ENCODE measurements at regions not wholly inside any gene's neighbourhood (a gene's known extent, or its start where the extent isn't known, plus 50 kb on each side); places are given as distances from the start of the nearest gene placed in this dataset.

- Histone ChIP-seq H3K9ac (ENCODE audit: control insufficient read depth, extremely low read depth, insufficient read depth, low read length) (no peak overlapping the region), H3K36me3 (ENCODE audit: control insufficient read depth in 2 of 2, extremely low read depth in 1 of 2, insufficient read depth in 2 of 2, low read length in 2 of 2) (no peaks in the 10 kb centered on the region), H4K20me1 (ENCODE audit: control insufficient read depth, extremely low read depth, insufficient read depth, low read length) (no peaks in the 10 kb centered on the region), H2AFZ (ENCODE audit: control insufficient read depth, low read length) (no peak overlapping the region), H3K27me3 (ENCODE audit: control insufficient read depth, extremely low read depth, insufficient read depth, low read length) (no peaks in the 10 kb centered on the region), H3K9me1 (ENCODE audit: control insufficient read depth, extremely low read depth, insufficient read depth, low read length) (no peaks in the 10 kb centered on the region), H3K9me3 (ENCODE audit: control insufficient read depth, low read depth, low read length) (no peaks in the 10 kb centered on the region), H3K27ac (ENCODE audit: control insufficient read depth, insufficient read depth, low read length) (no peak overlapping the region), H3K4me3 (ENCODE audit: control insufficient read depth in 2 of 3, extremely low read depth in 1 of 3, insufficient read depth in 2 of 3, low read depth in 1 of 3, low read length in 3 of 3) (no peak overlapping the region), H3K79me2 (ENCODE audit: control insufficient read depth, insufficient read depth, low read length) (no peaks in the 10 kb centered on the region), H3K4me1 (ENCODE audit: control insufficient read depth, extremely low read depth, insufficient read depth, low read length) (peaks cover 6% of the 10 kb centered on the region), H3K4me2 (ENCODE audit: control insufficient read depth, extremely low read depth, insufficient read depth, low read depth, low read length) (peak overlapping the region; percentile 12)
- dilution Hi-C loops (cut with MboI; ENCODE audit: extremely low pct_ligation_motif_present, low sequenced_read_pairs): no loop called here
- no peak for DNase-seq (ENCODE audit: low read depth, low spot score)
- peak; percentile 52 for FAIRE-seq
- TF ChIP-seq EZH2 (IDR thresholded peaks at IDR 0.05; ENCODE audit: low read length) (no peak), CTCF (optimal IDR thresholded peaks at IDR 0.05 in 1 of 3, IDR thresholded peaks at IDR 0.05 in 1 of 3, conservative IDR thresholded peaks at IDR 0.05 in 1 of 3; ENCODE audit: extremely low read depth in 1 of 3, insufficient read depth in 2 of 3, low read length in 3 of 3) (no peak)
Measured at GRCh38 chr2:217305882-217306281, 446.0 kb upstream of the TNP1 start.

DNA sequence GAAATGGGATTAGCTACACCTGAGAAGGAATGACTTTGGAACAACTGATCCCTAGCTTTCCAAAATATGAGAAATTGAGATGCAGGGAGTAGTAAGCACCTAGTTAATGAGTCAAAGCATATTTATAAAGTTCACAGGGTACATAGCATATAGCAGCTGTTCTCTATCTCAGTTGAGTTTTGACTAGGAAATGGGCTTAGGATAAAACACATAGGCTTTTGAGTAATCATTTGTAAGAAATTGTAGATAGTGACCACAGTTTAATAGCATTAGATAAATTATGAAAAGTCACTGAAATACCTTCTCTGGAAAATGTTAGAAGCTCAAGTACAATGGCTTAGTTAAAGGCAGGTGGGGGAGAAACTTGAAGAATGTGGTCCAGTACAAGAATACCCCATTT is 444.7 kb upstream of the TNP1 start:
- Histone ChIP-seq H3K9me1 (ENCODE audit: control insufficient read depth, extremely low read depth, insufficient read depth, low read length) (no peaks in the 10 kb centered on the region), H3K9me3 (ENCODE audit: control insufficient read depth, low read depth, low read length) (no peaks in the 10 kb centered on the region), H3K36me3 (ENCODE audit: control insufficient read depth in 2 of 2, extremely low read depth in 1 of 2, insufficient read depth in 2 of 2, low read length in 2 of 2) (no peaks in the 10 kb centered on the region), H3K4me3 (ENCODE audit: control insufficient read depth in 2 of 3, extremely low read depth in 1 of 3, insufficient read depth in 2 of 3, low read depth in 1 of 3, low read length in 3 of 3) (no peak overlapping the region), H3K27me3 (ENCODE audit: control insufficient read depth, extremely low read depth, insufficient read depth, low read length) (no peaks in the 10 kb centered on the region), H3K4me2 (ENCODE audit: control insufficient read depth, extremely low read depth, insufficient read depth, low read depth, low read length) (no peak overlapping the region), H3K79me2 (ENCODE audit: control insufficient read depth, insufficient read depth, low read length) (no peaks in the 10 kb centered on the region), H4K20me1 (ENCODE audit: control insufficient read depth, extremely low read depth, insufficient read depth, low read length) (no peaks in the 10 kb centered on the region), H3K4me1 (ENCODE audit: control insufficient read depth, extremely low read depth, insufficient read depth, low read length) (peaks cover 6% of the 10 kb centered on the region), H3K9ac (ENCODE audit: control insufficient read depth, extremely low read depth, insufficient read depth, low read length) (no peak overlapping the region), H3K27ac (ENCODE audit: control insufficient read depth, insufficient read depth, low read length) (no peak overlapping the region), H2AFZ (ENCODE audit: control insufficient read depth, low read length) (no peak overlapping the region)
- TF ChIP-seq EZH2 (IDR thresholded peaks at IDR 0.05; ENCODE audit: low read length) (no peak), CTCF (optimal IDR thresholded peaks at IDR 0.05 in 1 of 3, IDR thresholded peaks at IDR 0.05 in 1 of 3, conservative IDR thresholded peaks at IDR 0.05 in 1 of 3; ENCODE audit: extremely low read depth in 1 of 3, insufficient read depth in 2 of 3, low read length in 3 of 3) (no peak)
- FAIRE-seq (no peak), DNase-seq (ENCODE audit: low read depth, low spot score) (no peak)
- dilution Hi-C loops (cut with MboI; ENCODE audit: extremely low pct_ligation_motif_present, low sequenced_read_pairs): no loop called here

Measured in keratinocyte (primary cell).